ENCODE measurements at regions not wholly inside any gene's neighbourhood (a gene's known extent, or its start where the extent isn't known, plus 50 kb on each side); places are given as distances from the start of the nearest gene placed in this dataset.
"Not testable (repeated sequence)": the region's sequence is repeated elsewhere in the genome, so short reads cannot be mapped to it uniquely, and the experiment has no call there.

DNA sequence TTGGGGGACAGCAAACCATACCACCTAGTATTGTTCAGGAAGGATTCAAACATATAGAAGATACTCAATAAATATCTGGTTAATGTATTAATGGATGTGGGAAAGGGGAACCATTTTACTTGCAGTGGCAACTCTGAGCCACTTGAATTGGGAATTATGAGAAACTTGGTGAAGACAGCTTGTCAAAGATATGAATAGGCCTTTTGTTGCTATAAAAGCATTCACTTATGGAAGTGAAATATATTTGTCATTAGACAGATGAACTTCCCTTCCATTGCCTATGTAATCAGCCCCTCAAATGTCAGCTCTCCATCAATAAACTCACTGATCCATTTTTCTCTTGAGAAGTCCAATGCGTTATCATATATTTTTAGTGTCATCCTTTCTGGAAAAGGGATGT lies 56.1 kb downstream of the GPR85 start:
- DNase-seq, result no peak

DNA sequence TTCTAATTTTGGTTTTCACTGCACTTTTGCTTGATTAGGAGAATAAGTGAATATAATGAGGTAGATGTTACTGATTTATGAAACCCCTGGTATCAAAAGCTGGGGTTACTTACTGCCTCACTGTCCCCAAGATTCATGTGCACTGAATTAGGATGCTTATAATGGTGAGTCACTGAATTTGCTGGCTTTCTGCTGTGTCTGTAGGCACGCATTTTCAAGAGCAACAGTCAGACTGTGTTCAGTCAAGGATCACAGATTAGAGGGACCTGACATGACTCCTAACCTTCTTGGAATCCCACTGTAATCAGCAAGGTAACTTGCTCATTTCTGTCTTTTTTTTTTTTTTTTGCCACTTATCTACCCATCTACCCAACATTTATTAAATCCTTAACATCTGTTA lies 59.7 kb downstream of the GPR85 start:
- DNase-seq, result no peak

DNA sequence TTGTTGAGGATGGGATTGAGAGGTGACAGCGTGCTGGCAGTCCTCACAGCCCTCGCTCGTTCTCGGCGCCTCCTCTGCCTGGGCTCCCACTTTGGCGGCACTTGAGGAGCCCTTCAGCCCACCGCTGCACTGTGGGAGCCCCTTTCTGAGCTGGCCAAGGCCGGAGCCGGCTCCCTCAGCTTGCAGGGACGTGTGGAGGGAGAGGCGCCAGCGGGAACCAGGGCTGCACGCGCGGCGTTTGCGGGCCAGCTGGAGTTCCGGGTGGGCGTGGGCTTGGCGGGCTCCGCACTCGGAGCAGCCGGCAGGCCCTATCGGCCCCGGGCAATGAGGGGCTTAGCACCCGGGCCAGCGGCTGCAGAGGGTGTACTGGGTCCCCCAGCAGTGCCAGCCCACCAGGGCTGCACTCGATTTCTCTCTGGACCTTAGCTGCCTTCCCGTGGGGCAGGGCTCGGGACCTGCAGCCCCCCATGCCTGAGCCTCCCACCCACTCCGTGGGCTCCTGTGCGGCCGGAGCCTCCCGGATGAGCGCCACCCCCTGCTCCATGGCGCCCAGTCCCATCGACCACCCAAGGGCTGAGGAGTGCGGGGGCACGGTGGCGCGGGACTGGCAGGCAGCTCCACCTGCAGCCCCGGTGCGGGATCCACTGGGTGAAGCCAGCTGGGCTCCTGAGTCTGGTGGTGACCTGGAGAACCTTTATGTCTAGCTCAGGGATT lies 69.3 kb downstream of the GPR85 start:
- not testable (repeated sequence) for DNase-seq

DNA sequence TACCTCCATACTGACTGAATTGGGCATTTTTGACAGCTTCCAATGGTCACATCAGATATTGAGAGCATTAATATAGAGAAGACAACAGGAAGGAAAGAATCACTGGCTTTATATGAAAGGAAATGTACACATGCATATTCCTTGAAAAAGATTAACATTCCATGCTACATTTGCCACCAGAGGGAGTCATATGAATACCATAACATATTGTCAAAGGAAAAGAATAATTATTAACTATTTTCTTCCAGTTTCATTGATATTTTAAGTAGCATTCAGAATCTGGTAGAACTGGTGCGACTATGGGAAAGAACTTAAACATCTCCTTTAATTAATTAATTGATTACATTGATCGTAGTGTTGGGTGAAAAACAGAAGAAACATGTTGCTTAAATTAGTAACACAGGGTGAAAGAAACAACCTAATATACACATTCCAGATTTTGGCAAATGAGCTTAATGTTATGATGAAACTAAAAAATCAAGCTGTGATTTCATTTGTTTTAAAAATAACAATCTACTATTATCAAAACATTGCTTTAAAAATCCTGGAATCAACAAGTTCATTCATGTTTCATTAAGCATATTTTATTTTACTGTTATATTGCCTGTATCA lies 71.5 kb downstream of the GPR85 start:
- no peak for DNase-seq

DNA sequence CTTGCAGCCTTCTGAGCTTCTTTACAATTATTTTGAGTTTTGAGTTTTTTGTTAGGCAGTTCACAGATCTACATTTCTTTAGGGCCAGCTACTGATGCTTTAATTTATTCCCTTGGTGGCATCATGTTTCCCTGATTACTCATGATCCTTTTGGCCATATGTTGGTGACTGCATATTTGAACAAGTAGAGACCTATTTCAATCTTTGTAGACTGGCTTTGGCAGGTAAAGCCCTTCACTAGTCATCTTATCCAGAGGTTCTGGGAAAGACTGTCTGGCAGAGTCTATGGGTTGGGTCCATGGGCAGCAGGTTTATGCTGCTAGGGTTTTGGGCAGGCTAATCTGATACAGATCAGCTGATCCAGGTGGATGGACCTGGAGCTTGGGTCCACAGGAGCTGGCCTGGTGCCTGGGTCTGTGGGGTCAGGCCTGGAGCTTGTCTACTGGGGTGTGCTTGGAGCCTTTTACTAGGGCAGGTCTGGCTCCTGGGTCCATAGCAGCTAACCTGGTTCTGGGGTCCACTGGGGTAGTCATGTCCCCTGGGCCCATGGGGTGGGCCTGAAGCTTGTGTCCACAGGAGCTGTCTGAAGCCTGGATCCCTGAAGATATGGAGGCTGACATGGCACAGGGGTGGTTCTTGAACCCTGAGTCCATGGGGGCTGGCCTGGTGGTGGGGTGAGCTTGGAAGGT lies 72.7 kb downstream of the GPR85 start:
- DNase-seq, result no peak

DNA sequence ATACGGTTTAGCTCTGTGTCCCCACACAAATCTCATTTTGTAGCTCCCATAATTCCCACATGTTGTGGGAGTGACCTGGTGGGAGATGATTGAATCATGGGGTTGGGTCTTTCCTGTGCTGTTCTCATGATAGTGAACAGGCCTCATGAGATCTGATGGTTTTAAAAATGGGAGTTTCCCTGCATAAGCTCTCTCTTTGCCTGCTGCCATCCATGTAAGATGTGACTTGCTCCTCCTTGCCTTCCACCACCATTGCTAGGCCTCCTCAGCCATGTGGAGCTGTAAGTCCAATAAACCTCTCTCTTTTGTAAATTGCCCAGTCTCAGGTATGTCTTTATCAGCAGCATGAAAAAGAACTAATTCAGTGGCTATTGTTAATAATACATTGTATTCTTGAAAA lies 73.8 kb downstream of the GPR85 start:
- not testable (repeated sequence) for DNase-seq

DNA sequence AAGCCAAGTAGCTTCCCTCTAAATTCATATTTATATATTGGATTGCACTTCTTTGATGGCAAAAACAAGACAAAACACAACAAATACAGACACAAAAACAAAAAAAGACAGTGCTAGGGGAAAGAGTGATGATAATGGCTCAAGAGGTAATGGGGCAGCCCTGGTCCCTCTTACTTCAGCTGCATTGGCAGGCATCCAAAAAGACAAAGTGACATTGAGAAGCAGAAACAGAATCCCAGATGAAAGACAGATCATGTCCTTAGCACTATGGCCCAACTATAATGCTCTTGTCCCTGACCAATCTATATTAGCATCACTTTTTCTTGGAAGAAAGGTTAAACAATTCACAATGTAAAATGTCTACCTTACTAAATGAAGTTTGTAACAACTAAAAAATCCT lies 76.2 kb downstream of the GPR85 start:
- no peak for DNase-seq

DNA sequence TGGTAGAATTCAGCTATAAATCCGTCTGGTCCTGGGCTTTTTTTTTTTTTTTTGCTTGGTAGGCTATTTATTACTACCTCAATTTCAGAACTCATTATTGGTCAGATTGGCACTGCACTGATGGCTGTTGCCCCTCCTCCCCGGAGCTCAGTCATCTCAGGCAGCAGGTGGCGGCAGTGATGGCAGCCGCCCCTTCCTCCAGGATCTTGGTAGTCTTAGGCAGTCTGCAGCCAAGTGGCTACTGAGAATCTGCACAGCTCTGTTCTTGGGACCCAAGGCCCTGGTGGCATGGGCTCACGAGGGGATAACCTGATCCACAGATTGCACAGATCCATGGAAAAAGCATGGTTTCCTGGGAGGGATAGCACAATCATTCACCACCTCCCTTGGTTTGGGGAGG lies 77.9 kb downstream of the GPR85 start:
- no peak for DNase-seq

DNA sequence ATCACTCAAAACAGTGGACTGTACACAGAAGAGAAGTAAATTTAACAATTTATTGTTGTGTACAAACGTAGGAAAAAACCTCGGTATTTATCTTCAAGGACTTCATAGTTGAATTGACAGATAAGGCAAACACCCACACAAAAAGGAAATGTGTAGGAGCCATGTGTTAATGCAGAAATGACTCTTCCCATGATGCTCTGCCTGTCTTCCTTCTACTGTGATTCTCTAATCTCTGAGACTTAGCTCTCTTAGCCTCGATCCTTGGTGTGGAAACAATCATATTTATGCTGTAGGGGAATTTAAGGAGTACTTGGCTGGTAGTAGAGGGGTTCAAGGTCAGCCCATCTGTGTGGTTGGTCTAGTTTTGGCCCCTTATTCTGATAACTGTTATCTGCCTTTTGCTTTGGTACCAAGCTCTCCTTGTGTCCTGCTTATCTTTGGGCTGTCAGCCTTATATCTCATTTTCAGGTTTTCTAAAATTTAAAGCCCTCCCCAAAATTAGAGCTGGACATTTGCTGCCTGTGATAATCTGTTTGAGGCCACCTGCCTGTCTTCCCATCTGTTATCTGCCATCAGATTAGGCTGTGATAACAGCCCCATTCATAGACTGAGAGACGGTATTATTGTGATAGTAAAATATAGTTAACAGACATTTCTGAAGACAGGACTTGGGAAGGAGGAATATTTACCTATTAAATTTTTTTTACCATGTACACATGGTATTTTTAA lies 81.7 kb downstream of the GPR85 start:
- DNase-seq, result no peak

DNA sequence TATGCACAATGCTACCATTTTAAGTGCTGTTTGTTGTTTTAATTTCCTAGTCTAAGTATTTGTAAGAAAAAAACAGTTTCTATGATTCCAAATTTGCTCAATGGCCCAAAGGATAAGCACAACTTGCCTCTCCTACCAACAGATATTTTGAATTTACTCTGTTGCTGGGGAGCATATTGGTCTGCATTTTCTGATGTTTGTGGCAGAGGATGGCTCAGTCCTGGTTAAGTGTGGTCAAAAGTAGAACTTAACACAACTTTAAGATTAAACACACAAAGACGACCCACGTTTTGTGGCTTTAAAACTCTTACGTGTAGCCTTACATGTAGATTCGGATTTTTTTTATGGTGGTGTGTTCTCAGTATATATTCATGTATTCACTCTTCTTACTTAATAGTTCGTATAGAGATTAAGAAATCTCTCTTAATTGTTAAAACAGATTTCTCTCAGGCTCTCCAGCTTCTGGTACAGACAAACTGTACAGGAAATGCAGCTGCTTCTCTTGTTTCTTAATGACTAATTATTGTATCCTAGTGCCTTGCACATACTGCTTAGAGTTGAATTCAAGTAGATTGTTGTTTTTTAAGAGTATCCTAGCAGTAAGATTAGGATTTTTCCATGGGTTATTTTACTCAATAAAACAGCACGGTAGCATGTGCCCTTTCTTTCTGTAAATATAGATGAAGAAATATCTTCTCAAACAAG lies 86.2 kb downstream of the GPR85 start:
- no peak for DNase-seq

DNA sequence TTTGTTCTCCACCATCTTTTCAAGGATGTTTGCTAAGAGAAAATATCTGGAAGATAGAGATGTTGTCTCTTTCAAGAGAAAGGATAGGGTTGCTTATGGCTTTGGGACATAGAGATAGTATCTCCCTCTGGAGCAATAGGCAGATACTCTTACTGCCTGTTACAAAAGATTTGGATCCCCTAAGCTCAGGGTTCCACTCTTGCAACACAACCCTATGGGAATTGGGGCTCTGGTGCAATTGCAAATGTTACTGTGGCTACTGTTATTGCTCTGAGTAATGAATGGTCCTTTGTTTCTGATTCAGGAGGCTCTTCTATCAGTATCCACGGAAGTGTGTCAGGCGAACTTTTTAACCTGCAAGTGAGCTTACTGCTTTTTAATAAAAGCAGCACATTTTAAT lies 88.8 kb downstream of the GPR85 start:
- DNase-seq, result no peak

DNA sequence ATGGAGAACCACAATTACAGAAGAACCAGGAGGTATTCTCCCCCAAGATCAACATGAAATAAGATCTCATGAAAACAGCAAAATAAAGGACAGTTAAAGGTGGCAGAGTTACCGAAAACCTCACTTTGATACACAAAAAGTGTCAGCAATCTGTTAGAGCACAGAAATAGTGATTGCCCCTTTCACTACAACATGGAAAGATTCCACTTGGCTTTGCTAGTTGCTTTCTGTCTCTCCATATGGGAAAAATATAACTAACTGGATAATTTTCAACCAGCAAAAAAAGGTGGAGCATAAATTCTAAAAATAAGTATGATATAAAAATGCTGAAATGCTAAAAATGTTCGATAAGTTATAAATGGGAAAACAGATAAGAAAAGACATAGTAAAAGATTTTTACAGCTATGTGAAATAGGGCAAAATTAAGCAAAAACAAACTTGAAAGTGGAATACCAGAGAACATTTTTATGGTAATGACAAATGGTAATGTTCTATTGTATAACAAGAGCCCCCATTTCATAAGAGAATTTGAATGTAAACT lies 90.2 kb downstream of the GPR85 start:
- no peak for DNase-seq

DNA sequence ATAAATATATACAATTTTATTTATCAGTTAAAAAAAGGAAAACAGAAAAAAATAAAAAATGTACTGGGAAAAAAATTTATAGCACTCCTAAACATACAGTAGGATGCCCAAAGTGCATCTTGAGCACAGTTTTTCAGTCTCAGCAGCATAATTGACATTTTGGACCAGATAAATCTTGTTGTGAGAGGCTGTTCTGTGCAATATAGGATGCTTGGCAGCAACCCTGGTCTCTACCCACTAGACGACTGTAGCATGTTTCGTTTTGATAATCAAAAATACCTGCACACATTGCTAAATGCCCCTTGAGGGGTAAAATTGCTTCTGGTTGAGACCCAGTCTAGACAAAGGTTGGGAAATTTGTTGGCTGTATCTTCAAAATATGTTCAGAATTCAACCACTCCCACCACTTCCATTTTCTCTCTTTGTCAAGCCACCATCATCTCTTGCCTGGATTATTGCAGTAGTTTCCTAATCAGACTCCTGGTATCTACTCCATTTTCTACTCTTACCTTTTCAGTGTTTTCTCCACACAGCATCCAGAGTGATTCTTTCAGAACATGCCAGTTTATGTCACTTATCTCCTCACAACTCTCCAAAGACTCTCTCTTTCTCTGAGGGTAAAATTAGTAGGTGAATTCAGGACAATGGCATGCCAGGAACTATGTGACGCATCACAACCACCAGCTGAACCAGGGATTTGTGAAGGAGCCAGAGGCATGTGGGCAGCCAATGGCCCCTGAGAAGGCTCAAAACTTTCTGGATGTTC lies 91.4 kb downstream of the GPR85 start:
- DNase-seq, result no peak

DNA sequence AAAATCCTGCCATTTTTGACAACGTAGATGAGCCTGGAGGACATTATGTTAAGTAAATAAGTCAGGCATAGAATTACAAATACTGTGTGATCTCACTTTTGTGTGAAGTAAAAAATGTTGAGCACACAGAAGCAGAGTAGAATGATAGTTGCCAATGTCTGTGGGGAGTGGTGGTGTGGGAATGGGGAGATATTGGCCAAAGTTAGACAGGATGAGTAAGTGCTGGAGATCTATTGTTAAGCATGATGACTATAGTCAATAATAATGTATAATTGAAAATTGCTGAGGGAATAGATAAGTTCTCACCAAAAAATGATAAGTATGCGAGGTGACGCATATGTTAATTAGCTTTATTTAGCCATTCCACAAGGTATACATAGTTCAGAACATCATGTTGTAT lies 92.0 kb downstream of the GPR85 start:
- DNase-seq, result no peak

DNA sequence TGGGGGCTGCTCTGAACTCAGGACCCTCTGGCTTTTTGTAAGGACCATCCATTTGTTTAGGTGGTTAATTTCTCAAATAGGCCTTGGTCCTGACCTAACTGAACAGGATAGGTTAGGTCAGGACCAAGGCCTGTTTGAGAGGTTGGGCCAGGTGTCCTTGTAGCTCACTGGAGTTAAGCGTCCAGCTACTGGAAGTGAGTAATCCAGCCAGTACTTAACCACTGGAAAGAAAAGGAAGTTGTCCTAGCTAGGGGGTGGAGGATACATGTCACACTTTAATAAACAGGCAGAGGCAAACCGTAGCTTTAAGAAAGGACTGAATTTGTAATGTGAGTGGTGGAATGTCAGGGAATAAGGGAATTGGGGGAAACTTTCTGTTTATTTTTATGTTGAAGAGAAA lies 96.0 kb downstream of the GPR85 start:
- no peak for DNase-seq

DNA sequence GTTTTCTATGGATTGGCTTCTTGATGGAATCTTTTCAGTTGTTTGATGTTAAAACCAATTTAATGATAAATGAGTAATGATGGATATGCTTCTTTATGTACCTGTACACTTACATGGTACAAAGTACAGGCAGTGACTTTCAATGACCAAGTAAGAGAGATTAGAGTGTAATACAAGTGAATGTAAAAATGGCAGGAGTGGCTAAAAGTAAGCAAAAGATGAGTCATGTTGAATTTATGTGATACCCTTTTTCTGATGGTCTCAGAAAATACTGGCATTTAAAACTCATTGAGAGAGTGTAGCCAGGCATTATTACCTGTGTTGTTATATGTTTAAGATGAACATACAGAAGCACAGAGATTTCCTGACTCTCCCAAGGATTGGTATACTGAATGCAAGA lies 97.1 kb downstream of the GPR85 start:
- no peak for DNase-seq

DNA sequence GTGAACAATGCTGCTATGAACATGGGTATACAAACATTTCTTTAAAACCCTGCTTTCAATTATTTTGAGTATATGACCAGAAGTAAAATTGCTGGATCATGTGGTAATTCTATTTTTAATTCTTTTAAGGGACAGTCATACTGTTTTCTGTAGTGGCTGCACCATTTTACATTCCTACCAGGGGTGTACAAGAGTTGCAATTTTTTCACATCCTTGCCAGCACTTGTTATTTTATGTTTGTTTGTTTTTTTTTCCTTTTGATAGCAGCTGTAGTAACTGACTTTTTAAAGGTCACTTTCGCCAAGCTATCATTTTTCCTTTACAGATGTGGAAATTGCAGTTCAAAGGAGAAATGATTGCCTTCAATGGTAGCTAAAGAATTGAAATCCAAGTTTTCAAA lies 99.5 kb downstream of the GPR85 start:
- no peak for DNase-seq

DNA sequence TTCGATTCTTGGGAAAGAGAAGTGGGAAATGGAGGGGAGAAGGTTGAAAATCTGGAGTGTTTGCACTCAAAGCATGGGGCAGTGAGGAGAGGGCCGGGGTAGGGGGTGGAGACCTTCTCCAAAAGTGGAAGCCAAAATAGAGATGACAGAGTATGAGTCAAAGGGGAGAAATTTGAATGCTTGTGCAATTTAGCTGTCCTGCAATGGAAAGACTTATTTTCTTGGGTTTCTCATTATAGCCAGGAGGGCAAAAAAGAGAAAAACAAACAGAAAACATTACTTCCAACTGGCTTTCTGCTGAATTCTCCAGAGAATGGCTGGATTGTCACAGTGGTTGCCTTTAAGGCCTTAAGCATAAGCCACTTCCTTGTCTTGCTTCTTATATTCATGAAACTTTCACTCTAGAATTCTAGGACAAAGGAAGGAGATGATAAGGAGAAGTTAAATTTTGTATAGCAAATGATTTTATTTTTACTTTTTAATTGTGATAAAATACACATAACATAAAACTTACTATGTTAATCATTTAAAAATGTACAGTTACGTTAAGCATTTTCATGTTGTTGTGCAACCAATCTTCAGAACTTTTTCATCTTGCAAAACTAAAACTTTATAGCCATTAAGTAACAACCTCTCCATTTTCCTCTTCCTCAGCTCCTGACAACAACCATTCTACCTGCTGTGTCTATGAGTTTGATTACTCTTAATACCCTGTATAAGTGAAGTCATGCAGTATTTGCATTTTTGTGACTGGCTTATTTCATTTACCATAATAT lies 100.2 kb downstream of the GPR85 start:
- no peak for DNase-seq

DNA sequence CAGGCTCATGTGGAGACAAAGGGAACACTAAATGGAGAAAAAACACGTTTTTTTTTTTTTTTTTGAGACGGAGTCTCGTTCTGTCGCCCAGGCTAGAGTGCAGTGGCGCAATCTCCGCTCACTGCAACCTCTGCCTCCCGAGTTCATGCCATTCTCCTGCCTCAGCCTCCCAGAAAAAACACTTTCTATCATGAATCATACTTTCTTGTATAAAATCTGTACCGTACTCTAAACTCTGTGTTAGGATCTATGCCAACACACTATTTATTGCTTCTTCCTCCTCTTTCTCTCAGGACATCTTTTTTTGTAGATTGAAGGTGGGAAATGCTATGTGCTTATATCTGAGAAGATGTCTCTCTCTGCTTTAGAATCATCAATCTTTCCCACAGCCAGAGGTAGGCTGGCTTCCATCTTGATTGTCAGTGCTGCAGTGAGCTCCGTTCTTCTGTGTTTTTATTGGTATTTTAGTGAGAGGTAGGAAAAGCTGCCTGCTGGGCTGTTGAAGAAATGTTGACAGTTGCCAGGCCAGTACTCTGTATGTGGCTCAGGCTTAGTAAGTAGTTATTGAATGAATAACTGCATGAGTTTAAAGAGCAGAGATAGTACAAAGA lies 101.1 kb downstream of the GPR85 start:
- DNase-seq, result no peak

DNA sequence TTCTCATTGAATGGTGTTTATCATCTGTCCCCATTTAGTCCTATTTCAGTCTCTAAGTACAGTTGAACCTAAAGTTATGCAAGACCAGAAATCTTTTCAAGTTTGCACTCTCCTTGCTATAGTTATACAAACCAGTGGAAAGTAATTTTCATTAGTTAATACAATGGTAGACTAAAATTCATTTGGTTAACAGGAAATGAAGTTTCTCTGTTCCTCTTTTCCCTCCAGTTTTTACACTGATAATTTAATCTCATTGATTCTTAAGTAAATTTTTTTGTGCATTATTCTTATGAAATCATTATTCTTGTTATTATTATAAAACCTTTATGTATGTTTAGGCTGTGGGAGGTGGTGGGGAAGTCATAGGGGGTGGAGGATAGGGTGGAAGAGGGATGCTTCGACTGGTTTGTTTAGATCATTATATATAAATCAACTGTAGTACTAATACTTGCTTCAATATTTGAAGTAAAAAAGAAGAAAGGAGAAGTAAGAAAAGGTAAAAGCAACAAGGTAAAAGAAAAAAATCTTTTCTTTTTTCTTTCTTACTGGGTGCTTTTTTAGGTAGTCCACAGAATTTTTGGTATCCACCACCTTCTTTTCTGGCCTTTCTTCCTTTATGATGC lies 104.1 kb downstream of the GPR85 start:
- no peak for DNase-seq
